ENCODE measurements at regions not wholly inside any gene's neighbourhood (a gene's known extent, or its start where the extent isn't known, plus 50 kb on each side); places are given as distances from the start of the nearest gene placed in this dataset.
A peak's percentile ranks its signal among the peaks of the same experiment; 100 is the strongest.
"Not testable (repeated sequence)": the region's sequence is repeated elsewhere in the genome, so short reads cannot be mapped to it uniquely, and the experiment has no call there.

- DNase-seq = no peak
Observed at GRCh38 chr6:150775415-150776203, 89.9 kb upstream of the MTHFD1L start.

GRCh38 chr6:150777736-150778135 is 87.8 kb upstream of the MTHFD1L start:
- no peak for DNase-seq

GRCh38 chr6:150783813-150784212 is 81.7 kb upstream of the MTHFD1L start:
- no peak for DNase-seq

DNA sequence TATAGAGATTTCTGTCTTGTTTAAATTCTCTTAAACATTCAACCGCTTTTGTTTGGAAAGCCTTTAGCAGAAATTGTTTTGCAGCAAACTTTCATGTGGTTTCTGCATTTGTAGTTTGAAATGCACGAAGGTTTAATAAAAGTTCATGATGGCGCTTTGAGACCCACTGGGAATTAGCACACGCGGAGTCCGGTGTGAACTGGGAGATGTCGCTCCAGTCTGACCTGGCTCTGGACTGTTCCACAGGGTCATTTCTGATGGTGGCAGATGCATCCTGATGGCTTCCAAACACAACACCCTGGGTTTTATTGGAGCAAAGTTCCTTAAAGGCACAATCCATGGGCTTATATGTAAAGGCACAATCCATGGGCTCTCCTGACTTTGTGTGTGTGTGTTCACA is 78.1 kb upstream of the MTHFD1L start:
- no peak for DNase-seq

GRCh38 chr6:150788089-150788488 is 77.4 kb upstream of the MTHFD1L start:
- DNase-seq = no peak

DNA sequence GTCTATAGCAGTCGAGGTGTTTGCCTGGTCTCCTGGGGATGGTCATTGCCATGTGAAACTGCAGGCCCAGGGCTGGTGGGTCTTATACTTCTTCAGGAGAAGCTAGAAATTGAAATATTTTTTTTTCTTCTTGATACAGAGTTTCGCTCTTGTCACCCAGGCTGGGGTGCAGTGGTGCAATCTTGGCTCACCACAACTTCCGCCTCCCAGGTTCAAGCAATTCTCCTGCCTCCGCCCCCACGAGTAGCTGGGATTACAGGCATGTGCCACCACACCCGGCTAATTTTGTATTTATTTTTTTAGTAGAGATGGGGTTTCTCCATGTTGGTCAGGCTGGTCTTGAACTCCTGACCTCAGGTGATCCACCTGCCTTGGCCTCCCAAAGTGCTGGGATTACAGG is 75.6 kb upstream of the MTHFD1L start:
- DNase-seq = not testable (repeated sequence)

DNA sequence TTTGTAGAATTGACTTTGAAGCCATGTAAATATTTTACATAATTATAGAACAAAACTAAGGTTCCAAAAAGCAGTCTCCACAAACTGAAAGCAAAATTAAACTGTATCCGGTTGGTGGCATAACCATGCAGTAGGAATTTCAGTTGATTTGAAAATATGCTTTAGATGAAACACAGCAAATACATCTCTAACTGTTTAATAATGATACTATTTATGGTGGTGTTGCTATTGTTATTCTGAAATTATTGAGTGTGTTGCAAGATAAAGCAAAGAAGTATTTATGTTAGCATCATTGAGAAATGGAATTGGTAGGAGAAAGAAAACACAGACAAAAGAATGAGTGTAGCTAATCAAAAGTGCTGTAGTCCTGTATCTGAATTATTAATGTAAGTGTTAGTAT is 73.8 kb upstream of the MTHFD1L start:
- no peak for DNase-seq

- no peak for DNase-seq
Observed at GRCh38 chr6:150797949-150798348, 67.6 kb upstream of the MTHFD1L start.

DNA sequence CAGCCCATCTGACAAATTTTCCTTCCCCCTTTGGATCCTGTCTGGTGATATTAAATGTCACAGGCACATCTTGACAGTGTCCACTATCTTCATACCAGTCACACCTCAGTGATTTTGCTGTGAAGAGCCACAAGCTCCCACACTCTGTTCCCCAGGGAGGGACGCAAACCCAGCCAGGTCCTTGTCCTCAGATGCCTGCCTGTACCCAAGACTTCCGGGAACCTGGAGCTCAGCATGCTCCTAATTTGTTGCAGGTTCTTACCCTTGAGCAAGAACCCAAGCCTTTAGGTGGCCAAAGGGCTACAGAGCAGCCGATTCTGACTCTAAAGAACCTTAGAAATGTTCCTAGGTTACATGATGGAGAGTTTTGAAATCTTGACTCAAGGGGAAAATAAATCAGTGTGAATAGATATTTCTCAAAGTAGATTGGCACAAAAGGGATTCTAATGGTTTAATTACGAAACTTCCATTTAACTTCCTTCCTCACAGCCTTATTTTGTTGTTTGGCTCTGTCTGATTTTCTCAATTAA is 66.2 kb upstream of the MTHFD1L start:
- no peak for DNase-seq

DNA sequence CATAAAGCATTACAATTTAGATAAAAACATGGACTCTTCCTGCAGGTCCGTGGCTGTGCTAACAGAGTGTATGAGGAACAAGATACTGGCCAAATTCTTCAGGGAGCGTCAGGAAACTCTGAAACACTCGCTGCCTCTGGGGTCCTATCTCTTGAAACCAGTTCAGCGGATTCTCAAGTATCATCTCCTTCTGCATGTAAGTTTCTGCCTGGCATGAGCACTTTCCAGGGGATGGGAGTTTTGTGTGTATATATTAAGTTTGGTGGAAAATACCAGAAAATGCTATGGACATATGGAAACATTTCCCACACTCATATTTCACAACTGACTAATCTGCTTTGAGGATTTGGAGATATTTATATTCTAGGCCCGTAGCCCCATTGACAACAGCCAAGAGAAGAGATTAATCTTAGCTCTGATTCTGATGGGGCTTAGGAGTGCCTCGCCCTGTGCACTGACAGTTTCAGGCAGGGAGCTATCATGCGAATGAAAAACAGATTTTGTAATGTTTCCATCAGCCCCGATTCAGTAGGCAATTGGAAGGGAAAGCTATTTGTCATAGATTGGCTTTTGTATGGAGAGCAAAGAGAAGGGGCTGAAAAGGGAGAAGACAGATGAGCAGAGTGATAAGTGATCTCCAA is 64.7 kb upstream of the MTHFD1L start:
- DNase-seq = no peak

GRCh38 chr6:150806790-150807189 is 58.7 kb upstream of the MTHFD1L start:
- no peak for DNase-seq

DNA sequence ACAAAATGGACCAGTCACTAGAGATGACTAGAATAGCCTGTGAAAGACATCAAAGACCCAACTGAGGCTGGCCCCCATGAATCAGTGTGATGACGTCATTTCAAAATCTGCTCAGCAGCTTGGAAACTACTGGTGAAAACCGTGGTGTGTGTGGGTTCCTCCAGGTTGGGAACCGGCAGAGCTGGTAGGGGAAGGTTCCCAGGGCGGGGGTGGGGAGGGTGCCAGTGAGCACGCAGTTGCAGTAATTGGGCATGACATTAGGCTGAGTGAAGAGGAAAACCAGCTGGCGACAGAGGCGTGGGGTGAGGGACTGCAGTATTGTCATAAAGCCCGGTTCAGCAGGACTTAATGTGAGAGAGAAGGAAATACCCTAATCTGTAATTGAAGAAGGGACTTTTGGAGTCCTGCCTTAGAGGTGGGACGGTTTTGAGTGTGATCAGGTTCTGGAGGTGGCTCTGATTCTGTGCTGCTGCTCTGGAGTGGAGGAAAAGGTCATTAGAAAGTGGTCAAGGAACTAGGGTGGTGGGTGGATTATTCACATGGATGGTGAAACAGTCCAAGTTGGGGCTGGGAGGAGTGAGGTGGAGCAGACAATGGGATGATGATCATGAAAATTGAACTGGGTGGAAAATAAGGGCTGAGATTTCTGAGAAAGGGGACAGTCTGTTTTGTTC is 52.0 kb upstream of the MTHFD1L start:
- DNase-seq = peak; percentile 61

DNA sequence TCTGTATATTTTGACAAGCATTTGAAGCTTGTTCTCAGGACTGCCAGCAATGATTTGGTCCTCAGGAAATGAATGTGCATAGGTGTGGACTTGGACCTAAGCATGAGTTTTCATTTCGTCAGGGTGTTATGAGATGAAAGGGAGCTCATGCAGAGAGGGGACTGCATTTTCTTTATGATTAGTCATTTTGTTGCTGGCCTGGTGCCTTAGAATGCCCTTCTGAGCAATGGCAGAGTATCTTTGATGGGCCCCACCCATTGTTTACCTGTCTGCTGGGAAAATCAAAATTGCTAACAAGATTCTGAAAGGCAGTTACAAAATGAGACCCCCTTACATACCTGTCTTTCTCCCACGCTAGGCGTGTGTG is 51.5 kb upstream of the MTHFD1L start:
- no peak for DNase-seq

Measured in stimulated activated CD4-positive, alpha-beta T cell treated with anti-CD3 and anti-CD28 coated beads, Interleukin-15, amount 100 ng/mL, for 24 hours (primary cell).